ENCODE measurements at regions not wholly inside any gene's neighbourhood (a gene's known extent, or its start where the extent isn't known, plus 50 kb on each side); places are given as distances from the start of the nearest gene placed in this dataset.

GRCh38 chr6:106907754-106908153, 66.8 kb downstream of the CD24 start:
- TF ChIP-seq CTCF (IDR thresholded peaks at IDR 0.05; ENCODE audit: poor library complexity), result no peak
- no peak for TF ChIP-seq EZH2 (IDR thresholded peaks at IDR 0.05; ENCODE audit: borderline replicate concordance)
- no peak for TF ChIP-seq EZH2phosphoT487 (IDR thresholded peaks at IDR 0.05; ENCODE audit: low read depth, severe bottlenecking, unreplicated experiment)
- H3K4me2 ChIP-seq, result no peak overlapping the region
- no peaks in the 10 kb centered on the region for H4K20me1 ChIP-seq (ENCODE audit: insufficient read depth, poor library complexity, severe bottlenecking)
- no peaks in the 10 kb centered on the region for H3K9me3 ChIP-seq (ENCODE audit: low read depth)
- peak overlapping the region; percentile 36 for H3K27ac ChIP-seq
- H3K27me3 ChIP-seq, result no peaks in the 10 kb centered on the region
- no peaks in the 10 kb centered on the region for H3K79me2 ChIP-seq
- H3K4me1 ChIP-seq (ENCODE audit: insufficient read depth), result peaks cover 14% of the 10 kb centered on the region
- no peak overlapping the region for H3K4me3 ChIP-seq
- no peaks in the 10 kb centered on the region for H3K9me2 ChIP-seq (replicated peaks; ENCODE audit: insufficient read depth)
- DNase-seq (ENCODE audit: low spot score), result no peak
- H3K36me3 ChIP-seq (replicated peaks; ENCODE audit: insufficient read depth, low read depth), result no peaks in the 10 kb centered on the region
- 90% methylated on average over 1 of the region's 1 CpG for WGBS (ENCODE audit: low lambda C conversion rate, missing lambda C conversion rate)
- no peak overlapping the region for H2AFZ ChIP-seq

- Histone ChIP-seq H3K79me2 (no peaks in the 10 kb centered on the region), H3K9me3 (ENCODE audit: low read depth) (no peaks in the 10 kb centered on the region), H2AFZ (no peak overlapping the region), H3K4me2 (no peak overlapping the region), H3K4me3 (no peak overlapping the region), H3K36me3 (replicated peaks; ENCODE audit: insufficient read depth, low read depth) (no peaks in the 10 kb centered on the region), H3K27me3 (no peaks in the 10 kb centered on the region), H3K4me1 (ENCODE audit: insufficient read depth) (peaks cover 6% of the 10 kb centered on the region), H4K20me1 (ENCODE audit: insufficient read depth, poor library complexity, severe bottlenecking) (no peaks in the 10 kb centered on the region), H3K9me2 (replicated peaks; ENCODE audit: insufficient read depth) (no peaks in the 10 kb centered on the region), H3K27ac (no peak overlapping the region)
- TF ChIP-seq EZH2phosphoT487 (IDR thresholded peaks at IDR 0.05; ENCODE audit: low read depth, severe bottlenecking, unreplicated experiment) (no peak), EZH2 (IDR thresholded peaks at IDR 0.05; ENCODE audit: borderline replicate concordance) (no peak), CTCF (IDR thresholded peaks at IDR 0.05; ENCODE audit: poor library complexity) (no peak)
- WGBS (ENCODE audit: low lambda C conversion rate, missing lambda C conversion rate), result 90% methylated on average over 6 of the region's 6 CpGs
- no peak for DNase-seq (ENCODE audit: low spot score)
Measured at GRCh38 chr6:106906232-106906631, 68.3 kb downstream of the CD24 start.

- no peak overlapping the region for H2AFZ ChIP-seq
- TF ChIP-seq CTCF (IDR thresholded peaks at IDR 0.05; ENCODE audit: poor library complexity), result no peak
- TF ChIP-seq EZH2 (IDR thresholded peaks at IDR 0.05; ENCODE audit: borderline replicate concordance), result no peak
- TF ChIP-seq EZH2phosphoT487 (IDR thresholded peaks at IDR 0.05; ENCODE audit: low read depth, severe bottlenecking, unreplicated experiment), result no peak
- H3K4me1 ChIP-seq (ENCODE audit: insufficient read depth), result peaks cover 2% of the 10 kb centered on the region
- H3K4me3 ChIP-seq, result no peak overlapping the region
- H3K27me3 ChIP-seq, result no peaks in the 10 kb centered on the region
- H3K36me3 ChIP-seq (replicated peaks; ENCODE audit: insufficient read depth, low read depth), result no peaks in the 10 kb centered on the region
- DNase-seq (ENCODE audit: low spot score), result no peak
- H3K27ac ChIP-seq, result no peak overlapping the region
- WGBS (ENCODE audit: low lambda C conversion rate, missing lambda C conversion rate), result 83% methylated on average over 4 of the region's 4 CpGs
- H3K4me2 ChIP-seq, result no peak overlapping the region
- H3K79me2 ChIP-seq, result no peaks in the 10 kb centered on the region
- no peaks in the 10 kb centered on the region for H4K20me1 ChIP-seq (ENCODE audit: insufficient read depth, poor library complexity, severe bottlenecking)
- no peaks in the 10 kb centered on the region for H3K9me3 ChIP-seq (ENCODE audit: low read depth)
- no peaks in the 10 kb centered on the region for H3K9me2 ChIP-seq (replicated peaks; ENCODE audit: insufficient read depth)
Measured at GRCh38 chr6:106903299-106903698, 71.2 kb downstream of the CD24 start.

GRCh38 chr6:106901062-106901461, 73.5 kb downstream of the CD24 start:
- Histone ChIP-seq H2AFZ (no peak overlapping the region), H4K20me1 (ENCODE audit: insufficient read depth, poor library complexity, severe bottlenecking) (no peaks in the 10 kb centered on the region), H3K36me3 (replicated peaks; ENCODE audit: insufficient read depth, low read depth) (no peaks in the 10 kb centered on the region), H3K4me2 (no peak overlapping the region), H3K79me2 (no peaks in the 10 kb centered on the region), H3K4me3 (no peak overlapping the region), H3K9me2 (replicated peaks; ENCODE audit: insufficient read depth) (no peaks in the 10 kb centered on the region), H3K4me1 (ENCODE audit: insufficient read depth) (peaks cover 8% of the 10 kb centered on the region), H3K9me3 (ENCODE audit: low read depth) (no peaks in the 10 kb centered on the region), H3K27me3 (no peaks in the 10 kb centered on the region), H3K27ac (no peak overlapping the region)
- 92% methylated on average over 3 of the region's 3 CpGs for WGBS (ENCODE audit: low lambda C conversion rate, missing lambda C conversion rate)
- DNase-seq (ENCODE audit: low spot score), result no peak
- no peak for TF ChIP-seq EZH2phosphoT487 (IDR thresholded peaks at IDR 0.05; ENCODE audit: low read depth, severe bottlenecking, unreplicated experiment)
- TF ChIP-seq CTCF (IDR thresholded peaks at IDR 0.05; ENCODE audit: poor library complexity), result no peak
- no peak for TF ChIP-seq EZH2 (IDR thresholded peaks at IDR 0.05; ENCODE audit: borderline replicate concordance)
